OCI-LY1 (cell line): ENCODE measurements at regions not wholly inside any gene's neighbourhood (a gene's known extent, or its start where the extent isn't known, plus 50 kb on each side); places are given as distances from the start of the nearest gene placed in this dataset.

Experiments used
- H2AFZ ChIP-seq: fragments of 200-600 bp; sonication (generic), shearing (Covaris generic); 2 replicates; pipeline ENCODE4 v1.6.0; 2014; ENCODE audit warnings: antibody characterized with exemption, mild to moderate bottlenecking, low read length
- H3F3A ChIP-seq: fragments of 200-600 bp; sonication (generic), shearing (Covaris generic); 2 replicates; pipeline ENCODE4 v1.6.0; 2014; ENCODE audit warnings: mild to moderate bottlenecking, antibody characterized with exemption, low read length, moderate library complexity; ENCODE audit not compliant: insufficient read depth
- H3K27ac ChIP-seq: fragments of 200-600 bp; sonication (generic); 2 replicates; pipeline ENCODE4 v1.5.1; 2014; ENCODE audit warnings: low read length, mixed run types, mild to moderate bottlenecking, low read depth; ENCODE audit not compliant: poor library complexity, severe bottlenecking
- H3K27me3 ChIP-seq: fragments of 200-600 bp; sonication (generic); 2 replicates; pipeline ENCODE4 v1.6.0; 2014; ENCODE audit warnings: antibody characterized with exemption, mild to moderate bottlenecking, low read length, moderate library complexity; ENCODE audit not compliant: insufficient read depth
- H3K36me3 ChIP-seq: fragments of 200-600 bp; sonication (generic); 2 replicates; pipeline ENCODE4 v1.6.1; 2014; ENCODE audit warnings: mild to moderate bottlenecking, antibody characterized with exemption, low read length, moderate library complexity, mixed read lengths; ENCODE audit not compliant: insufficient read depth
- H3K4me1 ChIP-seq: fragments of 200-600 bp; sonication (generic); 2 replicates; pipeline ENCODE4 v1.5.1; 2014; ENCODE audit warnings: mild to moderate bottlenecking, low read length, moderate library complexity; ENCODE audit not compliant: insufficient read depth, severe bottlenecking
- H3K4me2 ChIP-seq: fragments of 200-600 bp; sonication (generic), shearing (Covaris generic); 2 replicates; pipeline ENCODE4 v1.6.1; 2014; ENCODE audit warnings: low read length
- H3K4me3 ChIP-seq: fragments of 200-600 bp; sonication (generic); 2 replicates; pipeline ENCODE4 v1.5.1; 2014; ENCODE audit warnings: low read length, low read depth, mild to moderate bottlenecking, mixed read lengths; ENCODE audit not compliant: poor library complexity, severe bottlenecking
- H3K79me2 ChIP-seq: fragments of 200-600 bp; shearing (Covaris generic); 2 replicates; pipeline ENCODE4 v1.6.1; 2016; ENCODE audit warnings: mixed run types, low read length, mixed read lengths; ENCODE audit not compliant: insufficient read depth
- H3K9ac ChIP-seq: fragments of 200-600 bp; sonication (generic), shearing (Covaris generic); 2 replicates; pipeline ENCODE4 v1.6.1; 2014; ENCODE audit warnings: mild to moderate bottlenecking, low read length, mixed read lengths
- H3K9me2 ChIP-seq: fragments of 200-600 bp; sonication (generic), shearing (Covaris generic); 2 replicates; pipeline ENCODE4 v1.6.1; 2014; ENCODE audit warnings: low read depth, mild to moderate bottlenecking, low read length, mixed read lengths
- H3K9me3 ChIP-seq: fragments of 200-600 bp; shearing (Covaris generic); 2 replicates; pipeline ENCODE4 v1.6.1; 2014; ENCODE audit warnings: low read length, mixed read lengths
- H4K20me1 ChIP-seq: fragments of 200-600 bp; sonication (generic), shearing (Covaris generic); 2 replicates; pipeline ENCODE4 v1.6.0; 2016; ENCODE audit warnings: mild to moderate bottlenecking, low read length; ENCODE audit not compliant: insufficient read depth
- EZH2 ChIP-seq: fragments of 200-600 bp; sonication (generic), shearing (Covaris generic); IDR thresholded peaks from 2 replicates; pipeline ENCODE4 v1.8.0; 2017; ENCODE audit warnings: borderline replicate concordance, mixed run types, mild to moderate bottlenecking, antibody characterized with exemption, low read length, moderate library complexity, mixed read lengths
- TF ChIP-seq, protein P1 (sequence below): fragments of 200-600 bp; sonication (generic), shearing (Covaris generic); IDR thresholded peaks from 2 replicates; pipeline ENCODE4 v1.5.1; 2017; ENCODE audit warnings: mild to moderate bottlenecking, antibody characterized with exemption, low read length, moderate library complexity, mixed read lengths

DNA sequence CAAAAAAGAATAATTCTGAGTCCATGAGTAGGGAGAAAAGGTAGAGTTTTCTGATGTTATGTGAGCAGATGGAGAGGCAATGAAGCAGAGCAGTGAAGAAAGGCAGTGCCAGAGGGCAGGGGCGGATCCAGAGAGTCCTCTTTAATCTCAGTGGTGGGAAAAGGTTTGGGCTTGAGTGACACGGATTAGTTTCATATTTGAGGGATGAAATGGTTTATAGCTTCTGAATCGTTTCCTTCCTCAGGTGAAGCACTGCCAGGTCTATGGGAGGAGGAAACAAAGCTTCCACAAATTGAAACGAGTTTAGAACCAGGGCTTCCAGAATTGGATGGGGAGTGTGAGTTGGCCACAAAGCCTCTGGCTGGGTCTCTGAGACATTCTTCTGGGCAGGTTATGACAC lies 517.0 kb upstream of the PAPPA start:
- H3K4me1 ChIP-seq, result no peaks in the 10 kb centered on the region
- H3K27ac ChIP-seq, result no peak overlapping the region
- no peaks in the 10 kb centered on the region for H3K9me3 ChIP-seq
- H3K9me2 ChIP-seq, result no peaks in the 10 kb centered on the region
- H3K4me3 ChIP-seq, result no peak overlapping the region
- no peak overlapping the region for H2AFZ ChIP-seq
- no peaks in the 10 kb centered on the region for H4K20me1 ChIP-seq
- no peak overlapping the region for H3K4me2 ChIP-seq
- no peaks in the 10 kb centered on the region for H3K79me2 ChIP-seq
- no peaks in the 10 kb centered on the region for H3K36me3 ChIP-seq
- no peak overlapping the region for H3K9ac ChIP-seq
- H3F3A ChIP-seq, result no peaks in the 10 kb centered on the region
- no peak for TF ChIP-seq EZH2
- TF ChIP-seq, protein P1, sequence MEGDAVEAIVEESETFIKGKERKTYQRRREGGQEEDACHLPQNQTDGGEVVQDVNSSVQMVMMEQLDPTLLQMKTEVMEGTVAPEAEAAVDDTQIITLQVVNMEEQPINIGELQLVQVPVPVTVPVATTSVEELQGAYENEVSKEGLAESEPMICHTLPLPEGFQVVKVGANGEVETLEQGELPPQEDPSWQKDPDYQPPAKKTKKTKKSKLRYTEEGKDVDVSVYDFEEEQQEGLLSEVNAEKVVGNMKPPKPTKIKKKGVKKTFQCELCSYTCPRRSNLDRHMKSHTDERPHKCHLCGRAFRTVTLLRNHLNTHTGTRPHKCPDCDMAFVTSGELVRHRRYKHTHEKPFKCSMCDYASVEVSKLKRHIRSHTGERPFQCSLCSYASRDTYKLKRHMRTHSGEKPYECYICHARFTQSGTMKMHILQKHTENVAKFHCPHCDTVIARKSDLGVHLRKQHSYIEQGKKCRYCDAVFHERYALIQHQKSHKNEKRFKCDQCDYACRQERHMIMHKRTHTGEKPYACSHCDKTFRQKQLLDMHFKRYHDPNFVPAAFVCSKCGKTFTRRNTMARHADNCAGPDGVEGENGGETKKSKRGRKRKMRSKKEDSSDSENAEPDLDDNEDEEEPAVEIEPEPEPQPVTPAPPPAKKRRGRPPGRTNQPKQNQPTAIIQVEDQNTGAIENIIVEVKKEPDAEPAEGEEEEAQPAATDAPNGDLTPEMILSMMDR, result no peak
- no peaks in the 10 kb centered on the region for H3K27me3 ChIP-seq

DNA sequence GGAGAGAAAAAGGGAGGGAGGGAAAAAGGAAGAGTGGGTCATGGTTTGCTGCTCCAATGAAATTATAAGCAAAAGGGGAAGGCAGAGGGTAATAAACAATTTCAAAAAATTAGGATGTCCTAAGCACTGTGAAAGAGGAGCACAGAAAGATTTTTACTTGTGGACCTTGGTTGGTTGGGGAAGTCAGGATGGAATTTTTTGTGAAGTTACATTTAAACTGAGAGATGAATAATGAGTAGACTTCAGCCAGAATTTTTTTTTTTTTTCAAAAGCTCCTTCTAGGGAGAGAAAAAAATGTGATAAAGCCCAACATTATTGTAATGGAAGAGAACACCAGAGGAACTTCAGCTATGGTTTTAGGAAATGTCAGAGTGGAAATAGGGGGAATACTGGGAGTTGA lies 515.9 kb upstream of the PAPPA start:
- H3K9ac ChIP-seq, result no peak overlapping the region
- H4K20me1 ChIP-seq, result no peaks in the 10 kb centered on the region
- no peaks in the 10 kb centered on the region for H3K36me3 ChIP-seq
- no peaks in the 10 kb centered on the region for H3K9me2 ChIP-seq
- no peaks in the 10 kb centered on the region for H3K9me3 ChIP-seq
- TF ChIP-seq, protein P1, result no peak
- TF ChIP-seq EZH2, result no peak
- H3F3A ChIP-seq, result no peaks in the 10 kb centered on the region
- no peak overlapping the region for H2AFZ ChIP-seq
- H3K27me3 ChIP-seq, result no peaks in the 10 kb centered on the region
- no peak overlapping the region for H3K4me3 ChIP-seq
- H3K4me1 ChIP-seq, result no peaks in the 10 kb centered on the region
- no peak overlapping the region for H3K27ac ChIP-seq
- H3K79me2 ChIP-seq, result no peaks in the 10 kb centered on the region
- no peak overlapping the region for H3K4me2 ChIP-seq

DNA sequence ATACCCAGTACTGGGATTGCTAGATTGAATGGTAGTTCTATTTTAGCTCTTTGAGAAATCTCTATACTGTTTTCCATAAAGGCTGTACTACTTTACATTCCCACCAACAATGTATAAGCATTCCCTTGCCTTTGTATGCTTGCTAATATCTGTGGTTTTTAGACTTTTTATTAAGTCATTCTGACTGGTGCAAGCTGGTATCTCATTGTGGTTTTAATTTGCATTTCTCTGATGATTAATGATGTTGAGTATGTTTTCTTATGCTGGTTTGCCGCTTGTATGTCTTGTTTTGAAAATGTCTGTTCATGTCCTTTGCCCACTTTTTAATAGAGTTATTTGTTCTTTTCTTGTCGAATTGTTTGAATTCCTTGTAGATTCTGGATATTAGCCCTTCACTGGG lies 512.7 kb upstream of the PAPPA start:
- no peak overlapping the region for H3K4me3 ChIP-seq
- no peaks in the 10 kb centered on the region for H3K9me3 ChIP-seq
- no peak overlapping the region for H2AFZ ChIP-seq
- no peak overlapping the region for H3K9ac ChIP-seq
- H3F3A ChIP-seq, result no peaks in the 10 kb centered on the region
- no peak for TF ChIP-seq EZH2
- no peak overlapping the region for H3K4me2 ChIP-seq
- no peaks in the 10 kb centered on the region for H4K20me1 ChIP-seq
- no peaks in the 10 kb centered on the region for H3K79me2 ChIP-seq
- H3K9me2 ChIP-seq, result no peaks in the 10 kb centered on the region
- no peaks in the 10 kb centered on the region for H3K4me1 ChIP-seq
- H3K36me3 ChIP-seq, result no peaks in the 10 kb centered on the region
- H3K27me3 ChIP-seq, result no peaks in the 10 kb centered on the region
- no peak overlapping the region for H3K27ac ChIP-seq

DNA sequence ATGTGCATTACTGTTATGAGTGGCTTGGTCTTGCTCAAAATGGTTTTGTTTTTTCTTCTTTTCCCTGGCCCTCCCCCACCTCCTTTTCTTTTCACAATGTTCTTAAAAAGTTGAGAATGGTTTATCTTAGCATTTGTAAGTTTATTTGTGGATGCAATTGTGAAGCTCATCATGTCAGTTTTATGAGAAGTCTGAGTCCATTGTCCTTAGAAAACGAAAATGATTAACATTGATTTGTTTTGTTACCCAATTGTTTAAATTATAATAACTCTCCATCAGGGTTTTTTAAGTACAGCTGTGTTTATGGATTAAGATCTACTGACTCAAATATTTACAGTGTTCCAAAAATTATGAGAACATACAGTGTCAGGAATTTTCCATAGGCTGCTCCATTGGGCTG lies 511.3 kb upstream of the PAPPA start:
- H3K4me3 ChIP-seq, result no peak overlapping the region
- H3K4me2 ChIP-seq, result no peak overlapping the region
- H4K20me1 ChIP-seq, result no peaks in the 10 kb centered on the region
- H3F3A ChIP-seq, result no peaks in the 10 kb centered on the region
- H3K9me2 ChIP-seq, result no peaks in the 10 kb centered on the region
- H3K36me3 ChIP-seq, result no peaks in the 10 kb centered on the region
- H3K9ac ChIP-seq, result no peak overlapping the region
- H3K4me1 ChIP-seq, result no peaks in the 10 kb centered on the region
- TF ChIP-seq EZH2, result no peak
- TF ChIP-seq, protein P1, result no peak
- H3K79me2 ChIP-seq, result no peaks in the 10 kb centered on the region
- no peaks in the 10 kb centered on the region for H3K9me3 ChIP-seq
- H3K27ac ChIP-seq, result no peak overlapping the region
- H3K27me3 ChIP-seq, result no peaks in the 10 kb centered on the region
- no peak overlapping the region for H2AFZ ChIP-seq
